T follicular helper cell (primary cell): ENCODE measurements at regions not wholly inside any gene's neighbourhood (a gene's known extent, or its start where the extent isn't known, plus 50 kb on each side); places are given as distances from the start of the nearest gene placed in this dataset.

ENCODE experiments used
- DNase-seq: peaks from one replicate; pipeline ENCODE4 v3.0.0-alpha.2; 2020; ENCODE audit warnings: low read depth

DNA sequence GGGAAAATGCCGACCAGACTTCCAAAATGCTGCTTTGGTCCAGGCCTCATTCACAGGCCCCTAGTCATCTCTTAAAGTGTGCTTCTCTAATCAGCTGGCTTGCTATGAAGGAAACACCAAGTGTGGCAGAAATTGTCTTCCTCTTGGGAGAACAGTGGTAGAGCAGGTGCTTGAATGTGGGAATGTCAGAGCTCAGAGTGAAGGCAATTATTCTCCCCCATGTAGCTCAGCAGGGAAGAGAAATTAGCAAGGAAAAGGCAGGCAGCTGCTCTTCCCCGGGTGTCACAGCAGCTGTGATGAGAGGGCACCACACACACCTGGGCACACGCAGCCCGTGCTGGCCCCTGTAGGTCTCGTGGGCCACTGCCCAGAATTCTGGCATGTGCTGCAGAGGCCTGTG, 358.5 kb downstream of the WDR72 start:
- DNase-seq, result no peak

DNA sequence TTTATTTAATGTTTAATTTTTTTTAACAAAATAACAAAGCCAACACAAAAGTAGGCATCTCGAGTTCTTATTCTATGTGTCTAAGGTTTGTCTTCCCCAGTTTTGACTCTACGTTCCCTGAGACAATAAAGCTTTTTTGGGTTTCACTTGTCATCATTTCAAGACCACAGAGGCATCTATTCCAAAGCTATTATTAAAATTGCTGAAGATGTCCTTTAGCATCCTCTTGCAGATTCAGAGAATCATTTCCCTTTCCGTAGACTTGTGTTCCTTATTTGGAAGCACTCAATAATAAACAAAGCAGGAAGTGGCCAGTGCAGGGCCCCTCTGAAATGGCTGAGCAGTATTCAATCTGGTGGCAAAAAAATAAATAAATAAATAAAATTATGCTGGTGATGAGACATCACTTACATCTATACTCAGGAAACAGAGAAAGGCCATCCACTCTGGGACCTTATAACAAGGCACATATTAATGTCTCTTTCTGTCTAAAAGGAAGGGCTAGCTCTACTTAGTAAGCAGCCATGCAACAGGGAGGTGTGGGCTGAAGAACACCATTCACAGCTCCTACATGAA, 362.3 kb downstream of the WDR72 start:
- no peak for DNase-seq

DNA sequence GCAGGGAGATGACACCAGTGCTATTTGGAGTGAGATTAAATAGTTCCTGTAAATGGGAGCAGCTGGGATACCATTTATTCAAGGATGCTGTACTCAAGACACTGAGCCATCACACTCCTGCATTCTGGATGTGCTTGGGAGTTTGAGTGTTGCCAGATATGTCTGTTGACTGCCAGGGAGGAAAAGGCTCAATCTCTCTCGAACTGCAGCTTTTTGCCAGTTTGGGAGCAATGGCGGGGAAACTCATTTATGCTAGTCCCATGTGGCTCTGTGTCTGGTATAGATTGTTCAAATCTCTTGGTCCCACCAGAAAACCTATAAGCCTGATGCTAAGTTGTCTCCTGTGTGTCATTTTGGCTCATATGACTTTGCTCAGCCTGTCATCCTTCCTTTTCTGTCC, 363.6 kb downstream of the WDR72 start:
- no peak for DNase-seq

DNA sequence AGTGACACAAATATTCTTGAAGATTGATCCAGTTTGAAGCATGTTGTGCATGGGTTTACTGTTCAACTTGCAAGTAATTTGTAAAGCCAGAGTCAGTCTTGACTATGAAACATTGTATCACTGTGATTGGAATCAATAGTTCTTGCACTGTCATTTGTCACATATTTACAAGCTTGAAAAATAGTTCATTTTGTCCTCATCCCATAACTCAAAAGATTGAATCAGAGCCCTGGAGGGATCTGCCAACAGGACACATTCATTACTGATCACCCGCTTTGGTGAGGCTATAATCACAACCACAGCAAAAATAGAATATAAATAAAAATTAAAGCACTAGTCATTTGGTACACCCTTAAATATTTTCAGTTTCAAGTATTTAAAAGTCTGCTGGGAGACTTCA, 368.9 kb downstream of the WDR72 start:
- no peak for DNase-seq

DNA sequence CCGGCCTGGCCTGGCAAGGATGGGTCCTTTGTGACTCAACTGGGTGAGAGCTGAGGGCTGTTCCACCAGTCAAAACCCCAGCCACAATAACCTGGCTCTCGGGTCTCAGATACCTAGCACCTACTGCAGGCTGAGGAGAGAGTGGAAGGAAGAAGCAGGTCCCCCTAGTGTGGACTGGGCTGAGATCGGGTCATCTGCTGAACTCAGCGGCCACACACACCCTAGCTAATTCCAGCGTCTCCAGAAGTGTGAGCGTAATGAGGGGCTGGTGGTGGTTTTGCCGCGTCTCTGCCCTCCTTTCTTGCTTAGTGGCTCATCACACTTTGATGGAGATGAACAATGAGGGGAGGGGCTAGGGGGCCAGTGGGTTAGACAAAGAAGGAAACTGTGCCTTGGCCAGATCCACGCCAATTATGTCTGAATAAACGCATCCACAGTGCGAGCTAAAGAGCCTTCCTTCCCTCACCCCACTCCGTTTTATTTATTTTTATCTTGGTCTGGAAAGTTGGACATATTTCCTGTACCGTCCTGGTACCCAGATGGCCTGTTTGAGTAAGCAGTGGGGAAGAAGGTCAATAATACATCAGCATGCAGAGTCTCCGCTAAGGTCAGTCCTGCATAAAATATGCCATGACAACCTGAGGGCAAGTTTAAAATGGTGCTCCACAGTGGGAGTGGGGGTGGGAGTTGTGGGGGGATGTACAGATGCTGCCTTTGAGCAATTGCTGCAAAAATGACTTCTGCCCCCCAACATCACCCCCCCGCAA, 370.0 kb downstream of the WDR72 start:
- DNase-seq, result no peak

DNA sequence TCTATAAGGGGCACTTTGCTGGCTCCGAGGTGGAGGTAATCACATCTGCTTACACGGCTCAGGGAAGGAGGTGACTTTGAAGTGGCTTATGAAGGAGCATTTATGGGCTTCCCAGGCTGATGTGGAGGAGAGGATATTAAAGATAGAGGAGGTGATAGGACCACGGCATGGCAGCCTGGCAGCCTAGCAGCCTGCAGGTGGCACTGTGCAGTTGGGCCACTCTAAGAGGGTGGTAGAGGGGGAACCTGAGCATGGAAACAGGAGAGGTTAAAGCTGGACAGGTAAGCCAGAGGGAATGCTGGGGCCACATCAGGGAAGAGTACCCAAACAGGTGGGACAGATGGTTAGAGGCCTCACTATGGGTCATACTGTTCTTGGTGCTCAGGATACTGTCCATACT, 375.0 kb downstream of the WDR72 start:
- DNase-seq, result no peak

DNA sequence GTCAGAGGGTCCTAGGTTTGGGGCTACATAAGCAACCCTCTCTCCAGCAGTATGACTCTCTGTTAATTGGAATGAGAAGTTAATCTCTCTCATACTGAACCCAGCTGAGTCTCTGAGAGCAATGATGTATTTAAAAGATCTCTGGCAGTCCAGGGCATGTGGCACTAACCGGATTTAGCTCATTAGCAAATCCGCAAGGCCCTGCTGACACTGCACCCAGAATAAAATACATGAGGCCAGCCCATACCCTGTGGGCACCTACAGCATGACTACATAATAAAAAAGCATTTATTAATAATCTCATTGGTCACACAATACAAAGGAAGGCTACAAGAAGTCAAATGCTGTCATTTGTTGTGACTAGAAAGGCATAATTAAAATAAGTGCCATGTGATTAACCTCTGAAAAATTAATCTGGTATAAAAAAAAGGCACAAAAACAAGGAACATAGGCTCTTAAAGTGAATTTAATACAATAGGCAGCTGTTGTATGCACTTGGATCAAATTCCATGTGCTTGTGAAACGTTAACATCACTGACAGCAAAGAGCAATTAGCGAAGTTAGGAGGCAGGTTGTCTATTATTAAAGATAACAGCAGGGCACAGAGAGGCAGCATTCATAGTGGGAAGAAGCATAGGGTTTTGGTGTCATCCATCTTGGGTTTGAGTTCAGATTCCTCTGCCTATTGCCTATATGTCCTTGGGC, 381.2 kb downstream of the WDR72 start:
- DNase-seq, result no peak

DNA sequence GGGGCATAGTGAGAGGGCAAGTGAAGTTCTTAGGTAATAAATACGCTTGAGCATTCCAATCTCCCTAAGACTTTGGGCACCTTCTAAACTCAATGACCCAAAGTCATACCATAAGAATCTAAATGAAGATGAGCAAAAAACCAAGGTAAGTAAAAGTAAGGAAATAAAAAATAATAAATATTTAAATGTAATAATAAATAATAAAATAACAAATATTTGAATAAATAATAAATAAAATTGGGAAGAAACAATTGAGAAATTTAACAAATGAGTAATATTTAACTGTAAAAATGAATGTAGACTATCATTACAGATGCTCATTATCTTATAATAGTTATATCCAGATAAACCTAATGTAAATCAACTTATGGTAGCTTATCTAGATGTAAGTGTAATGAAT, 391.7 kb downstream of the WDR72 start:
- DNase-seq, result no peak

DNA sequence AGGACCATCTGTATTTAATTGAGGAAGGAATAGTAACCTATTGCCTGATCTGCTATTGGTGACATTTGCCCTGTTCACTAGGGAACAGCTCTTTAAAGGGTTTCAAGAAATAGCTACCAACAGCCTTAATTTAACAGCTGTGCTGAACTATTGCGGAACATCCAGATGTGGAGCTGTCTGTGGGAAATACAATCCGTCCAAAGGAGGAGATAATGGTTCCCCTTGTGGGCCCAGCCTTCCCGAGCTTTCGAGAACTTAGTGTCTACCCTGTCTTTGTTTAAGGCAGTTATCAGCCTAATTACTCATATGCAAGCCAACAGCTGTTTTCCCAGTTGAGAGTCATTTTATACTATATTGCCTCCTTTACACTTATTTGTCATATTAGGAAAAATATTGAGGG, 398.6 kb downstream of the WDR72 start:
- no peak for DNase-seq

DNA sequence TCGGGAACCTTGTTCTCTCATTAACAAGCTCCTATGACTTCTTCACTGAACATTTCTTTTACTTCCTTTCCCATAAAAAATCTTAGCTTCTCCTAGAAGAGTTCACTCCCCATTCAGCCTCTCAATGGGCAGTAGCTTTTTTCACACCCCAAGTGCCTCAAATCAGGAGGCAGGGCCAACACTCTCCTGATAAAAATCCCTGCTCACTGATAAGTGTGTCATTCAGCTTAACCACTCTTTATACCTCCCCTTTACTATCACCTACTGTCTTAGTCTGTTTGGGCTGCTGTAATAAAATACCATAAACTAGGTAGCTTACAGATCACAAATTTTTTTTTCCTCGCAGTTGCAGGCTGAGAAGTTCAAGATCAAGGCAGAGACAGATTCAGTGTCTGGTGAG, 400.4 kb downstream of the WDR72 start:
- no peak for DNase-seq

DNA sequence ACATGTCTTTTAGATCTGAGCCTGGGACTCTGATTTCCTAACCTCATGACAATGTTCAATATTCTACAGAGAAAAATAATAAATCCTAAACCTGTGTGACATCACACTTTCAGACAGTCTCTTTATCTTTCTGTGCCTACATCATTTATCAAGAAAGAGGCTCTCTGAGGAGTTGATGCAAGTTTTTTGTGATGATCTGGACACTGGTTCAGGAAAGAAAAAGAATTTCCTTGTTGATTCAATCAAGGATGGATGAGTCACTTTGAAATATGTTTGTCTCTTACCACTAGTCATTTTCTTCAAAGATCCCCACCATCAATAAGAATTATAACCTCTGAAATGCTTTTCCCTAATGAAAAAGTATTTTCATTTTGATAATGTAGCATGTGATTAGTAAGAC, 404.6 kb downstream of the WDR72 start:
- no peak for DNase-seq

DNA sequence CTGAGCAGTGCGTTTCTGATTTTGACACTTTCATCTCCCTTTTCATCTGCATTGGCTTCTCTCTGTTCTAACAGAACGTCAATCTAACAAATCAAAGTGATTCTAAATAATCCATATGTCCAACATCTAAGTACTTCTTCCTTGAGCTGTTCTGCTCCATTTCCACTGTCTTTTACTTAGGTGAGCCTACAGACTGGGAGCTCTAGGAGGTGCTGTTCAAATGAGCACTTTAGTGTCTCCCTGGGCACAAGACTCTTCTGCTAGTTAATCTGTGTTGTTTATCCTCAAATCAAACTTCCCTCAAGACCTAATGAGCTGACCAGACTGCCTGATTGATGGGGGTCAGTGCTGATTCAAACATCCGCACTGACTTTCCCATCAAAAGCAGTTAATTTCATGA, 408.1 kb downstream of the WDR72 start:
- DNase-seq, result no peak

DNA sequence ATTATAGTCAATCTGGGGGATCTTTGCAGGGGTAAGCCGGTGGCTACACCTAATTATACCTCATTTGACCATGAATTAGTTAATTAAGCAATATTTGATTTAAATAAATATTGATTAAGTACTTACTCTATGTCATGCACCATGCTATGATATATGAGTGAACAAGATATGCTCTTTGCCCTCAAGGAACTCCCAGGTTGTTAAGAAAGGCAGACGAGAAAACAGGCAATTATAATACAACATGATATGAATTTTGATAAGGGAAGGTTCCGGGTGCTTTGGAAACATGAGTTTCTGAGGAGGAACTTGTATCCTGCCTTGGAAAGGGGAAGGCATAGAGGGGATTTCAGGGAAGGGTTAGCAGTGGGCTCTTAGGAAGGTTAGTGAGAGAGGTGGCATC, 412.9 kb downstream of the WDR72 start:
- DNase-seq, result no peak

DNA sequence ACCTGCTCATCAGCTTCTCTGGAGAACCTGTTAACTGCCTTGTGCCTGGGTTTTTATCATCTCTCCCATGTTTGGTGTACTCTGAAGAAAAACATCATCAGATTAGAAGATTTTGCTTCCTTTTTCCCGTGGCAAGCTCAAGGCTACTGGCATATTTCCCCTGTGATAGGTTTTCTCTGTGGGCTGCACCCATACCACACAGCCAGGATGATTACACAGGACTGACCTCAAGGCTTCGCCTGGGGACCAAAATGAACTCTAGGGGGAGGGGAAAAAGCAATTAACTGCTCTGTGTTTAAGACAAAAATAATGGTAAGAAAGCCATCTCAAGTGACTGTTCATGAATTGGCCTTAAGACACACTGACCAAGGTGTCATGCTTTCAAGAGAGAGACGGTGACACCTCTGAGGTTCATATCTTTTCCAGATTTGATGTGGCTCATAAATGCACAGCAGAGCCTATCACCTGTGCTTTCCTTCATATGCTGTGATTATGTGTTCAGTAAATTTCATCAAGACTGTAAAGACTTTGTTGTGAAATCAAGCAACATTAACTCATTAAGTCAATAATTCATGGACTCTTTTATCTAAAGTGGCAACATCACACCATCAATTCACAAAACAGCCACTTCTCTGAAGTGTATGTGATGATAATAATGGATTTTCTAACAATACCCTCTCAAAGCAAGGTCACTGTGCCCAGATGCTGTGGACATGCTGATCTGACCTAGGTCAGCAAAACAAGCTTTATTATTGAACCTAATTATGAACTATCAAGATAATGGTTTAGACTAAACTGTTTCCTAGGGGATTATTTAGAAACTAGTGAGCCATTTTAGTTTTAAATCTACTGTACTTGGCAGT, 427.9 kb downstream of the WDR72 start:
- DNase-seq, result no peak

DNA sequence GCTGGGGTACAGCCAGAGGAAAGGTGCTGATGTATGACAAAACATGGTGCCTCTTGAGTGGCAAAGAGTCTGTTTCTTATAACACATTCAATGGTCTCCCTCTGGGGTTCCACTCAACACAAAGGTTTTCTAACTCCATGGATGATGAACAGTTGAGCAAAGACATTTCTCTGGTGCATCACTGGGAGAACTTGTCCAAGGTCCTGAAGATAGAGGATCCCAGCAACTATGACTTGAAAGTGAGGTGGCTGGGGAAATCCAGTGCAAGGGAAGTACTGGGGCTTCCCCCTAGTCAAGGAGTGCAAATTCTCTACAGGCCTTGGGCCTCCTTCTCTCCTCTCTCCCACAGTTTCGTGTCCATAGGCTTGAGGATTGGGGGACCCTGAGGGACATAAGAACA, 431.1 kb downstream of the WDR72 start:
- no peak for DNase-seq

DNA sequence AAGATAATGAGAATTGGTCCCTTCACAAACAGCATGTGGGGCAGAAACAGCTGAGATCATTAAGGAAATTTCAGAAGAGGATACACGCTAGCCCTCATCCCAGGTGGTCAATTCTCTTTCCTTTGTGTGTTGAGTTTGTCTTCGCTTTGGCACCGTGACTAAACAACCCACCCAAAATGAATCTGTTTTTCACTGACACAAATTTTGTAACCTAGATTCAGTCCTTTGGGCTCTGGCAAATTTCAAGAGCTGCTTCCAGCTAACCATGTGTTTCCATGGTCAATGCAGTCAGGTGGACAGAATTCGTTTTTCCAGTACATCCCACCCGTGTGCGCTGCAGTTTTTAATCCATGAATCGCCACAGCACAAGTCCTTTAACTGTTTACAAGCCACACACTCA, 435.4 kb downstream of the WDR72 start:
- no peak for DNase-seq

DNA sequence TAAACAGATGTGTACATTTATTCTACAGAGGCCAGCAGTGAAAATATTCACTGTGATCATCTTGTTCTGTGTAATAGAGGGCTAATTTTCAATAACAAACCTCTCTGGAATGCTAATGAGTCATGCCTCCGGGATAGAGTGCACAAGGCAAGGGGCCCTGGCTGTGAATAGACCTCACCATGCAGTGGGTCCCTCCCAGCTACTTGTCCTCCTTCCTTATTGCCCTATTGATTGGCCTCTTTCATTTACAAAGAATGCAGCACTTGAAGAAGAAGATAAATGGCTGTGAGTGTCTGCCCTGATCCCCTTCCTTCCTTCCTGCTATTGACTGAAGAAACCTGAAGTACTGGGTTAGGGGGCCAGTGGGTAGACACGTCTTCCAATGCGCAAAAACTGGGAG, 436.3 kb downstream of the WDR72 start:
- no peak for DNase-seq

DNA sequence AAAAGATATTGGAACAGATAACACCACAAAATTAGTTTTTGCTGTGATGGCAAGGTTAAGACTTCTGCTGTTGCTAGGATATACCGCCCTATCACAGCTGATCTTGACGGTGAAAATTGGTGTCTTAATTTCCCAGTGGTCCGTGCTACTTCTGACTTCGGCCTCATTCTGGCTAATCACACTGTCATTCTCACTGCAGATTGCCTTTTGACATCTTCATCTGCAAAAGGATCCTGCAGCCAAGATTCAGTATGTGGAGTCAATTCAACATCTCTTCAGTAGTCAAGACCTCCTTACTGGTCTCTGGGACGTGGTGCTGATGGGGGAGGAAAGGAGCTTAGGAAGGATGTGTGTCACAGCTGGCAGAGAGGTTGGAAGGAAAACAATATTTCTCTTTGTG, 438.6 kb downstream of the WDR72 start:
- no peak for DNase-seq

DNA sequence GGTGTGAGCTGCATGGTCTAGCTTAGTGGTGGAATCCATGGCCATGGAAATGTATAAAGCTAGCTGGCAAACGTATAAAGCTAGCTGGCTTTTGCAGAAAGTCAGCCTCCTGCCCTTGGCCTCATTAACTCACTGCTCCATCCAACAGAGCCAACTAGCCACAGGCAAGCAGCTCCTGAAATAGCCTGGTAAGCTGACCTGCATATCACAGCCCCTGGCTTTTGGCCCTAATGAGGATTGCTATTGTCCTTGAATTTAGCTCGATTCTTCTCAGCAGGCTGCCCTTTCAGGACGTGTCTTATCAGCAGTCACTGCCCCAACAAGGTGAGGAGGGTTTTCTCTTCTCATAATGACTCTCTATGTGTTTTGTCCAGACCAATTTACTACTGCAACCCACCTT, 446.8 kb downstream of the WDR72 start:
- DNase-seq, result no peak

DNA sequence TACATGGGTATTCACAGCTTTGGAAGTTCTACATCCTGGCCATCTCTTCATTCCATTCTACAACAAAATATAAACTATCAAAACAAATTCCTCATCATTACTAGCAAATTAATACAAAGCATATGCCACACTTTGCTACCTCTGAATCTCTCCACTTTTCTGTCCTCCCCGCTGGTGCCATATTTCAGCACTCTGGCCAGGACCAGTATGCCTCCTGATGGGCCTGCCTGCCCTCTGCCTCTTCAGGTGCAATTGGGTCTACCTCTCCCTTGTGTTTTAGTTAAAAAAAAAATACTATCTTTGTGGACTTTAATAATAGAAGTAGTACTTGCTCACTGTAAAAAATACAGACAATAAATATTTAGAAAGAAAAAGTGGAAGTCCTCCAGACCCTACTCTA, 448.8 kb downstream of the WDR72 start:
- no peak for DNase-seq

DNA sequence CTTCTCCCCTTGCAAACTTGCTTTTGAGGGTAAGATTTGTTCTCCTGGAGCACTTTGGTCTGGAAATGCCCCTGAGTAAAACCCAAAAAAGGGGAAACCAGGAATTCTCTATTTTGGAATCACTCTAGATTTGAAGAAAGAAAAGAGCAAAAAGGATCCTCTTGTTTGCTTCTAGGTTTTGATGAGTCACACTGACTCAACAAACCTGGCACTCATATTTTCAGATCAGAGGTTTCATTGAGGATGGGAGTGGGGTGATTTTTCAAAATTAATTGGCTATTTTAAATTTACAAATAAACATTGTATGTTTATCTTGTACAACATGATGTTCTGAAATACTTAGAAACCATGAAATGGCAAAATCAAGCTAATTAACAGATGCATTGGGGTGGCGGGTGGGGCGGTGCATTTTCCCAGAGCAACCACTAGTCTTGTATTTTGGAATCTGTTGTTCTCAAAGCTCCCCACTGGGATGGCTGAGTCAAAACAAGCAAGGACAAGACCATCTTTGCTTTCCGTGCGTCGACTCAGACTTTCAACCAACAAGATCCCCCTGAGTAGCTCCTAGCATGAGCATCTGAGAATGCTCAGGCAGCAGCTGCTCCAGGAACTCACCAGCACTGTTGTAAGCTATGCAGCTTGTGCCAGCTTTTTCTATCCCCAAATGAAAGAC, 451.4 kb downstream of the WDR72 start:
- DNase-seq, result no peak

DNA sequence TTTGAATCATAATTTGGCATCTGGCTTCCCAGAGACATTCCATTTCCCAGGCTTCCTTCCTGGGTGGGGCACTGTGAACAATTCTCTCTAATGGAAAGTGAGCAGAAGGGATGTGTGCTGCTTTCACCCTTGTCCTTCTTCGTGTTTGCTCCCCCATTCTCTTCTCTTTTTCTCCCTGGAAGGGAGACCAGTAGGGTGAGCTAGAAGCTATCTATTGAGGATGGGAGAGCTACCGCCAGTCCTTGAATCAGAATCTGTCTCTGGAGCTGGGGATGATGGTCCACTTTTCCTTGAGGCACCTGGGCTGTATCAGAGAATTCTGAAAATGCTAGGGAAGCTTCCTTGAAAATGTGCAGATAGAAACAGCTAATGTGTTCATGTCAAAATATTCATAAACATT, 453.9 kb downstream of the WDR72 start:
- no peak for DNase-seq
